Mesenchymal stem cell (in vitro differentiated cells and primary cell): ENCODE measurements at regions not wholly inside any gene's neighbourhood (a gene's known extent, or its start where the extent isn't known, plus 50 kb on each side); places are given as distances from the start of the nearest gene placed in this dataset.

Source experiments
- DNase-seq: peaks from one replicate; pipeline ENCODE4 v3.0.0-alpha.2; 2013
- H2AFZ ChIP-seq: one replicate; pipeline ENCODE4 v1.6.1; 2013; ENCODE audit warnings: low read depth, mild to moderate bottlenecking, control low read depth, inconsistent platforms, low read length, moderate library complexity
- H2AK5ac ChIP-seq: 2 replicates; pipeline ENCODE4 v1.6.1; 2013; ENCODE audit warnings: low read length, moderate library complexity, mild to moderate bottlenecking, inconsistent platforms; ENCODE audit not compliant: severe bottlenecking
- H2BK120ac ChIP-seq: one replicate; pipeline ENCODE4 v1.6.1; 2013; ENCODE audit warnings: low read depth, mild to moderate bottlenecking, inconsistent platforms, low read length, moderate library complexity
- H2BK12ac ChIP-seq, 2 experiments: one replicate each; pipeline ENCODE4 v1.6.1; 2013; ENCODE audit warnings: inconsistent platforms in 2 of 2, low read length in 2 of 2, mild to moderate bottlenecking in 2 of 2, moderate library complexity in 2 of 2, control low read depth in 1 of 2
- H2BK15ac ChIP-seq: one replicate; pipeline ENCODE4 v1.6.1; 2013; ENCODE audit warnings: mild to moderate bottlenecking, low read depth, inconsistent platforms; ENCODE audit not compliant: poor library complexity, severe bottlenecking
- H2BK5ac ChIP-seq: 2 replicates; pipeline ENCODE4 v1.6.1; 2013; ENCODE audit warnings: low read depth, mild to moderate bottlenecking, low read length, control low read depth, inconsistent platforms; ENCODE audit not compliant: poor library complexity, severe bottlenecking
- H3K14ac ChIP-seq, 2 experiments: one replicate each; pipeline ENCODE4 v1.6.1; 2013; ENCODE audit warnings: inconsistent platforms in 2 of 2, low read length in 2 of 2, control low read depth in 1 of 2, mild to moderate bottlenecking in 1 of 2, moderate library complexity in 1 of 2
- H3K18ac ChIP-seq, 2 experiments: one replicate each; pipeline ENCODE4 v1.6.1; 2013; ENCODE audit warnings: inconsistent platforms in 2 of 2, low read length in 2 of 2, control low read depth in 1 of 2, low read depth in 1 of 2, mild to moderate bottlenecking in 1 of 2
- H3K23ac ChIP-seq, 2 experiments: one replicate each; pipeline ENCODE4 v1.6.1; 2013; ENCODE audit warnings: inconsistent platforms in 2 of 2, low read length in 2 of 2, mild to moderate bottlenecking in 2 of 2, moderate library complexity in 2 of 2, control low read depth in 1 of 2
- H3K27ac ChIP-seq: 2 replicates; pipeline ENCODE4 v1.5.1; 2013; ENCODE audit warnings: mild to moderate bottlenecking, moderate library complexity, low read length, control low read depth, inconsistent platforms; ENCODE audit not compliant: poor library complexity, severe bottlenecking
- H3K27me3 ChIP-seq, 2 experiments: 2 replicates each; pipeline versions ENCODE4 v1.6.1 to v1.7.0; 2013; ENCODE audit warnings: low read length in 2 of 2, mild to moderate bottlenecking in 2 of 2, moderate library complexity in 2 of 2, control low read depth in 1 of 2, inconsistent platforms in 1 of 2; ENCODE audit not compliant: control insufficient read depth in 1 of 2, insufficient read depth in 1 of 2
- H3K36me3 ChIP-seq, 2 experiments: 2 replicates each; pipeline versions ENCODE4 v1.6.1 to v1.7.0; 2013; ENCODE audit warnings: low read length in 2 of 2, control low read depth in 1 of 2, inconsistent platforms in 1 of 2, low read depth in 1 of 2, mild to moderate bottlenecking in 1 of 2; ENCODE audit not compliant: insufficient read depth in 2 of 2, control insufficient read depth in 1 of 2
- H3K4ac ChIP-seq, 2 experiments: one replicate each; pipeline ENCODE4 v1.6.1; 2013; ENCODE audit warnings: inconsistent platforms in 2 of 2, low read length in 2 of 2, mild to moderate bottlenecking in 2 of 2, moderate library complexity in 2 of 2, control low read depth in 1 of 2, low read depth in 1 of 2
- H3K4me1 ChIP-seq: 2 replicates; pipeline ENCODE4 v1.6.1; 2013; ENCODE audit warnings: low read depth, low read length, control low read depth; ENCODE audit not compliant: control insufficient read depth, insufficient read depth
- H3K4me2 ChIP-seq: 2 replicates; pipeline ENCODE4 v1.6.1; 2013; ENCODE audit warnings: low read length, mild to moderate bottlenecking, inconsistent platforms; ENCODE audit not compliant: poor library complexity, severe bottlenecking
- H3K4me3 ChIP-seq, 2 experiments: 2 replicates each; pipeline versions ENCODE4 v1.5.1 to v1.7.0; 2013; ENCODE audit warnings: low read length in 2 of 2, mild to moderate bottlenecking in 2 of 2, control low read depth in 1 of 2, low read depth in 1 of 2; ENCODE audit not compliant: insufficient read depth in 1 of 2
- H3K79me1 ChIP-seq: replicated peaks from 2 replicates; pipeline ENCODE4 v1.6.1; 2013; ENCODE audit warnings: mild to moderate bottlenecking, control low read depth, low read length, inconsistent platforms; ENCODE audit not compliant: poor library complexity, severe bottlenecking
- H3K9ac ChIP-seq: 2 replicates; pipeline ENCODE4 v1.7.0; 2013; ENCODE audit warnings: mild to moderate bottlenecking, low read length, moderate library complexity
- H3K9me3 ChIP-seq: 2 replicates; pipeline ENCODE4 v1.7.0; 2013; ENCODE audit warnings: mild to moderate bottlenecking, low read length; ENCODE audit not compliant: control insufficient read depth
- H4K8ac ChIP-seq: one replicate; pipeline ENCODE4 v1.6.1; 2013; ENCODE audit warnings: inconsistent platforms, mild to moderate bottlenecking, low read length, moderate library complexity
- H4K91ac ChIP-seq: one replicate; pipeline ENCODE4 v1.6.1; 2013; ENCODE audit warnings: mild to moderate bottlenecking, low read length, inconsistent platforms
- WGBS: methylation state at CpG from one replicate; pipeline ENCODE4 v1.1.7; 2013; ENCODE audit warnings: mixed read lengths; 5-methylcytosine and 5-hydroxymethylcytosine counted together

DNA sequence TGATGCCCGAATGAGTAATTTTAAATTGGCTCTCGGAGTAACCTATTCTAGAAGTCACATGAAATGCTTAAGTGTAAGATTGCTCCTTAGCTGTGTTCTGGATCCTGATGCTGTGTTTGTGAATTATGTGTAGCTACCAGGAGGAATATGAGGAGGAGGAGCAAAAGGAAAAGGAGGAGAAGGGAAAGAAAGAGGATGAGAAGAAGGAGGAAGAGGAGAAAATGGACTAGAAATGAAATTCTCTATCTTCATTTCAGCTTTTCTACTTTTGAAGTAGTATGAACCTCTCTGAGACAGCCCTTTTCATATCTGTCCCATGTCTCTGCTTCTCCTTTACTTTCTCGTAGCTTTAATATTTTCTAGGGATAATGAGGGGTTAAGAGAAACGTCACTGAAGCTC, 119.4 kb upstream of the ACTBL2 start:
- no peak overlapping the region for H3K18ac ChIP-seq
- H3K4me2 ChIP-seq = no peak overlapping the region
- H2BK12ac ChIP-seq = no peak overlapping the region
- no peak overlapping the region for H3K27ac ChIP-seq
- H2AK5ac ChIP-seq = no peak overlapping the region
- no peak overlapping the region for H4K8ac ChIP-seq
- H2BK5ac ChIP-seq = no peak overlapping the region
- DNase-seq = no peak
- no peak overlapping the region for H2AFZ ChIP-seq
- H3K9ac ChIP-seq = no peak overlapping the region
- no peak overlapping the region for H3K14ac ChIP-seq
- H3K9me3 ChIP-seq = no peaks in the 10 kb centered on the region
- peaks cover 0 to 7% of the 10 kb centered on the region in 2 experiments for H3K27me3 ChIP-seq
- no peak overlapping the region for H3K4ac ChIP-seq
- H3K4me3 ChIP-seq = no peak overlapping the region
- no peaks in the 10 kb centered on the region for H3K79me1 ChIP-seq
- H2BK15ac ChIP-seq = no peak overlapping the region
- 97% methylated on average over 2 of the region's 4 CpGs for WGBS
- no peak overlapping the region for H2BK120ac ChIP-seq
- H3K4me1 ChIP-seq = no peaks in the 10 kb centered on the region
- no peak overlapping the region for H3K23ac ChIP-seq
- no peaks in the 10 kb centered on the region for H3K36me3 ChIP-seq
- H4K91ac ChIP-seq = no peak overlapping the region

DNA sequence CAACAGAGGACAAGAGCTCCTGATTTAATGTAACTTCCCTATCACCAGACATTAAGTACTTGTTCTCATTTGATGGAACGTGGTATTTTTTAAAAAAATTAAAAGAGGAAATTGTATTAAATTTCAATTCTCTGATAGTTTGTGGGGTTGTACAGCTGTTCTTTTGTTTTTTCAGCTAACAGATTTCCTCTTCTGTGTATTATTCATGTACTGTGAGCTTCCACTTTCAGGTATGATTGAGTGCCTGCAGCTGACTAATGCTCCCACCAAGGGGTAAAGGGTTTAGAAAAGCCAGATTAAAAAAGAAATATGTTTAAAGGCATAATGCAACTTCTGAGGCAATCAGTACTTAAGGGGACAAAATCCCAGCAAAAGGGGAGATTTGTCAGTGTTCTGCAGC, 117.7 kb upstream of the ACTBL2 start:
- no peak overlapping the region for H4K8ac ChIP-seq
- H2BK5ac ChIP-seq = no peak overlapping the region
- no peak overlapping the region for H2AK5ac ChIP-seq
- no peak overlapping the region for H3K4me2 ChIP-seq
- no peak overlapping the region for H2BK120ac ChIP-seq
- H3K4ac ChIP-seq = no peak overlapping the region
- H3K18ac ChIP-seq = no peak overlapping the region
- no peak overlapping the region for H3K27ac ChIP-seq
- H2BK15ac ChIP-seq = no peak overlapping the region
- H3K23ac ChIP-seq = no peak overlapping the region
- H3K4me1 ChIP-seq = no peaks in the 10 kb centered on the region
- H3K27me3 ChIP-seq = peaks cover 0 to 4% of the 10 kb centered on the region in 2 experiments
- H2AFZ ChIP-seq = no peak overlapping the region
- DNase-seq = no peak
- H3K14ac ChIP-seq = no peak overlapping the region
- H4K91ac ChIP-seq = no peak overlapping the region
- no CpG with 5 or more reads among the region's 1 CpG for WGBS
- no peak overlapping the region for H3K4me3 ChIP-seq
- H3K9ac ChIP-seq = no peak overlapping the region
- H3K36me3 ChIP-seq = no peaks in the 10 kb centered on the region
- no peak overlapping the region for H2BK12ac ChIP-seq
- no peaks in the 10 kb centered on the region for H3K9me3 ChIP-seq
- H3K79me1 ChIP-seq = no peaks in the 10 kb centered on the region

DNA sequence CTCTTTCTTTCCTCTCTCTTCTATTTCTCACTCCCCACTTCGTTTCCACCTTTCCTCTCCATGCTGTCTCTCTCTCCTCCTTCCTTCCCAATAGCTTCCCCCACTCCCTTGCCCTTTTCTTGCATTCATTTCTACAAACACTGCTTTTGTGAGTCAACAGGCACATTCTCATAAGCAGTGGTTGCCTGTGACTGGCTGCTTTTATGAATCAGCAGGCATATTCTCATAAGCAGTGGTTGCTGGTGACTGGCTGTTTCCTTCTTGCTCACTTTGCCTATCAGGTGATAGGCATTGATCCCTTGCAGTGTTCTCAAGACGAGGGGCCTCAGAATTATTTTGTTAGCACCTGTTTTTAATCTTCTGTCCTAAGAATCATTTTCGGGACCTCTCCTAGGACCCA, 116.1 kb upstream of the ACTBL2 start:
- no peak overlapping the region for H3K4me2 ChIP-seq
- WGBS = 81% methylated on average over 3 of the region's 3 CpGs
- no peaks in the 10 kb centered on the region for H3K79me1 ChIP-seq
- DNase-seq = peak; percentile 64
- no peak overlapping the region for H3K27ac ChIP-seq
- H2BK5ac ChIP-seq = no peak overlapping the region
- H4K8ac ChIP-seq = no peak overlapping the region
- H3K9ac ChIP-seq = peak overlapping the region; percentile 19
- no peak overlapping the region for H2AK5ac ChIP-seq
- no peak overlapping the region for H2BK120ac ChIP-seq
- H3K9me3 ChIP-seq = no peaks in the 10 kb centered on the region
- no peaks in the 10 kb centered on the region for H3K4me1 ChIP-seq
- peak overlapping the region in 1 of 2 experiments; percentile 21 for H2BK12ac ChIP-seq
- H3K4me3 ChIP-seq = no peak overlapping the region
- no peak overlapping the region for H3K4ac ChIP-seq
- no peak overlapping the region for H3K18ac ChIP-seq
- no peak overlapping the region for H3K23ac ChIP-seq
- H2AFZ ChIP-seq = no peak overlapping the region
- H2BK15ac ChIP-seq = no peak overlapping the region
- peaks cover 0 to 4% of the 10 kb centered on the region in 2 experiments for H3K27me3 ChIP-seq
- H3K36me3 ChIP-seq = no peaks in the 10 kb centered on the region
- H3K14ac ChIP-seq = no peak overlapping the region
- H4K91ac ChIP-seq = no peak overlapping the region

DNA sequence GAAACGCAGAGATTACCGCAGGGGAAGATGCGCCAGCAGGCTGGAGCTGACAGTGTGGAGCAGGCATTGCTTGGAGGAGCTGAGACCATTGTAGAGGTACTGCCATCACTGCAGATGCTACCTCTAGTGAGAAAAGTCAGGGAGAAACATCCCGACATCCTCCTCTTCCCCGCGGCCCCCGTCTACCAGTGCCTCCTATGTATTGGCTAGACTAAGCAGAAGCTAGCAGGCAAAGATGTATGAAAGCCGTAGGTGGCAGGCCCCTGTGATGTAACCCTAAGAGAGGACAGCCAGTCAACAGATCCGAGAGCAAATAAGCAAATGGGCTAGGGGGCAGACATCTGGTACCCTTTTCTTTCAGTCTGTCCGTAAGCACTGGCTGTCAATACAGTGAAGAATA, 115.5 kb upstream of the ACTBL2 start:
- H4K91ac ChIP-seq = no peak overlapping the region
- peak overlapping the region; percentile 19 for H3K9ac ChIP-seq
- no peak overlapping the region for H2AK5ac ChIP-seq
- no peak overlapping the region for H3K4ac ChIP-seq
- H4K8ac ChIP-seq = no peak overlapping the region
- peak overlapping the region in 1 of 2 experiments; percentile 66 for H2BK12ac ChIP-seq
- peak overlapping the region in 1 of 2 experiments; percentile 70 for H3K14ac ChIP-seq
- WGBS = 97% methylated on average over 10 of the region's 10 CpGs
- H2BK120ac ChIP-seq = no peak overlapping the region
- H3K9me3 ChIP-seq = no peaks in the 10 kb centered on the region
- H3K18ac ChIP-seq = peak overlapping the region in 1 of 2 experiments; percentile 64
- H3K27ac ChIP-seq = no peak overlapping the region
- no peak overlapping the region for H2BK15ac ChIP-seq
- no peak overlapping the region for H3K4me2 ChIP-seq
- no peaks in the 10 kb centered on the region for H3K4me1 ChIP-seq
- DNase-seq = no peak
- no peaks in the 10 kb centered on the region for H3K36me3 ChIP-seq
- no peak overlapping the region for H2AFZ ChIP-seq
- peaks cover 0 to 4% of the 10 kb centered on the region in 2 experiments for H3K27me3 ChIP-seq
- H3K4me3 ChIP-seq = no peak overlapping the region
- no peak overlapping the region for H2BK5ac ChIP-seq
- no peak overlapping the region for H3K23ac ChIP-seq
- no peaks in the 10 kb centered on the region for H3K79me1 ChIP-seq
